ENCODE measurements at regions not wholly inside any gene's neighbourhood (a gene's known extent, or its start where the extent isn't known, plus 50 kb on each side); places are given as distances from the start of the nearest gene placed in this dataset.

GRCh38 chr15:69663982-69664381 lies 211.4 kb downstream of the RPLP1 start:
- peaks cover 19% of the 10 kb centered on the region for H3K4me1 Mint-ChIP-seq (ENCODE audit: unreplicated experiment)
- H3K27me3 Mint-ChIP-seq: peaks cover 36% of the 10 kb centered on the region
- no peak overlapping the region for H3K27ac Mint-ChIP-seq
- no peak overlapping the region for H3K4me3 Mint-ChIP-seq
- no peak for DNase-seq (ENCODE audit: extremely low spot score, unreplicated experiment)
- H3K9me3 Mint-ChIP-seq: no peaks in the 10 kb centered on the region
- no peaks in the 10 kb centered on the region for H3K36me3 Mint-ChIP-seq
- TF ChIP-seq CTCF (conservative IDR thresholded peaks at IDR 0.05): no peak

- Mint-ChIP-seq H3K9me3 (no peaks in the 10 kb centered on the region), H3K36me3 (no peaks in the 10 kb centered on the region), H3K27me3 (peaks cover 36% of the 10 kb centered on the region), H3K4me1 (ENCODE audit: unreplicated experiment) (peaks cover 23% of the 10 kb centered on the region), H3K4me3 (peak overlapping the region; percentile 7), H3K27ac (peak overlapping the region; percentile 41)
- no peak for TF ChIP-seq CTCF (conservative IDR thresholded peaks at IDR 0.05)
- DNase-seq (ENCODE audit: extremely low spot score, unreplicated experiment): no peak
Measured at GRCh38 chr15:69664572-69665571, 212.3 kb downstream of the RPLP1 start.

DNA sequence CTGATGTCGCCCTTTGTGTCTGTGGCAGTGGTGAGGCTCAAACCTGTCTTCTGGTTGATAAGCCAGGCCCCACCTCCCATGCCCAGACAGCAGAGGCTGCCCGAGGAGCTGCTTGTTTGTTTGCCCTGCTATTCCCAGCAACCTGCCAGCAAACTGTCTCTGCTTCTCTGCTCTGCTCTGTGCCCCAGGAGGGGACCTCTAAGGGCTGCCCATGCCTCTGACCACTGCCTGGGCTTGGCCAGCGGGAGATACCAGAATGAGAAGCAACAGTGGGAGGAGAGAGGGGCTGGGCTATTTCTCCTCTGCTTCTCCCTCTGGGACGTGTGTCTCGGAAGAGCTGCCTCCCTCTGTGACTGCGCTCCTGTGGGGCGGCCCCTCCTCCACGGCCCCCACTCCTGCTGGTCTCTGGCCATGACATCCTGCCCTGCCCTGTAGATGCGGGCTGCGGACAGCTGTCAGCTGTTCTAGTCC lies 213.1 kb downstream of the RPLP1 start:
- no peak overlapping the region for H3K4me3 Mint-ChIP-seq
- no peaks in the 10 kb centered on the region for H3K36me3 Mint-ChIP-seq
- TF ChIP-seq CTCF (conservative IDR thresholded peaks at IDR 0.05): no peak
- peaks cover 36% of the 10 kb centered on the region for H3K27me3 Mint-ChIP-seq
- peaks cover 27% of the 10 kb centered on the region for H3K4me1 Mint-ChIP-seq (ENCODE audit: unreplicated experiment)
- DNase-seq (ENCODE audit: extremely low spot score, unreplicated experiment): no peak
- peak overlapping the region; percentile 25 for H3K27ac Mint-ChIP-seq
- H3K9me3 Mint-ChIP-seq: no peaks in the 10 kb centered on the region

- Mint-ChIP-seq H3K4me1 (ENCODE audit: unreplicated experiment) (peaks cover 27% of the 10 kb centered on the region), H3K9me3 (no peaks in the 10 kb centered on the region), H3K27ac (no peak overlapping the region), H3K27me3 (peaks cover 36% of the 10 kb centered on the region), H3K4me3 (no peak overlapping the region), H3K36me3 (no peaks in the 10 kb centered on the region)
- TF ChIP-seq CTCF (conservative IDR thresholded peaks at IDR 0.05): no peak
- DNase-seq (ENCODE audit: extremely low spot score, unreplicated experiment): no peak
Measured at GRCh38 chr15:69666441-69666882, 213.8 kb downstream of the RPLP1 start.

GRCh38 chr15:69666921-69667811 lies 214.5 kb downstream of the RPLP1 start:
- Mint-ChIP-seq H3K4me3 (no peak overlapping the region), H3K36me3 (no peaks in the 10 kb centered on the region), H3K27ac (no peak overlapping the region), H3K9me3 (no peaks in the 10 kb centered on the region), H3K27me3 (peaks cover 35% of the 10 kb centered on the region), H3K4me1 (ENCODE audit: unreplicated experiment) (peaks cover 29% of the 10 kb centered on the region)
- DNase-seq (ENCODE audit: extremely low spot score, unreplicated experiment): no peak
- no peak for TF ChIP-seq CTCF (conservative IDR thresholded peaks at IDR 0.05)

Measured in type B pancreatic cell (in vitro differentiated cells).